Natural killer cell (primary cell): ENCODE measurements at regions not wholly inside any gene's neighbourhood (a gene's known extent, or its start where the extent isn't known, plus 50 kb on each side); places are given as distances from the start of the nearest gene placed in this dataset.

Source experiments
- ATAC-seq, 3 donors: fragments of 150-1000 bp in 2 of 3; fragments of 200-7000 bp in 1 of 3; cut with Tn5 transposase; 1 replicate in 1 of 3; 2 replicates in 2 of 3; pipeline ENCODE4 v1.10.0; 2021; ENCODE audit warnings: mild to moderate bottlenecking in 2 of 3, moderate library complexity in 2 of 3
- DNase-seq, 2 donors: peaks; one replicate each; pipeline versions ENCODE4 v3.0.0 to v3.0.0-alpha.2; 2013 to 2021; ENCODE audit warnings: mixed read lengths in 1 of 2
- H3K27ac ChIP-seq: one replicate; pipeline ENCODE4 v1.5.1; 2013; ENCODE audit warnings: mild to moderate bottlenecking, low read length
- H3K27me3 ChIP-seq: one replicate; pipeline ENCODE4 v1.6.1; 2013; ENCODE audit warnings: low read length; ENCODE audit not compliant: control insufficient read depth, insufficient read depth
- H3K36me3 ChIP-seq: one replicate; pipeline ENCODE4 v1.6.1; 2013; ENCODE audit warnings: low read length; ENCODE audit not compliant: control insufficient read depth, insufficient read depth
- H3K4me1 ChIP-seq: one replicate; pipeline ENCODE4 v1.6.1; 2013; ENCODE audit warnings: low read length; ENCODE audit not compliant: control insufficient read depth, insufficient read depth
- H3K4me3 ChIP-seq: one replicate; pipeline ENCODE4 v1.5.1; 2013; ENCODE audit warnings: low read length
- H3K9me3 ChIP-seq: one replicate; pipeline ENCODE4 v1.6.1; 2013; ENCODE audit warnings: low read length; ENCODE audit not compliant: control insufficient read depth, insufficient read depth
- H3K27ac Mint-ChIP-seq, 2 donors: one replicate each; pipeline ENCODE4 v1.8.0; 2022; ENCODE audit warnings: mild to moderate bottlenecking in 2 of 2, mixed read lengths in 2 of 2, moderate library complexity in 1 of 2
- H3K27me3 Mint-ChIP-seq, 2 donors: one replicate each; pipeline ENCODE4 v1.8.0; 2022; ENCODE audit warnings: low read depth in 2 of 2, mixed read lengths in 2 of 2
- H3K36me3 Mint-ChIP-seq: one replicate; pipeline ENCODE4 v1.8.0; 2022; ENCODE audit warnings: mixed read lengths
- H3K4me1 Mint-ChIP-seq, 2 donors: one replicate each; pipeline ENCODE4 v1.8.0; 2022; ENCODE audit warnings: mixed read lengths in 2 of 2
- H3K4me3 Mint-ChIP-seq: one replicate; pipeline ENCODE4 v1.8.0; 2022; ENCODE audit warnings: mild to moderate bottlenecking, moderate library complexity, mixed read lengths
- H3K9me3 Mint-ChIP-seq, 2 donors: one replicate each; pipeline ENCODE4 v1.8.0; 2022; ENCODE audit warnings: mixed read lengths in 2 of 2
- WGBS: methylation state at CpG from one replicate; pipeline ENCODE4 v1.1.7; 2013; ENCODE audit warnings: missing lambda C conversion rate; ENCODE audit not compliant: insufficient coverage; 5-methylcytosine and 5-hydroxymethylcytosine counted together
- intact Hi-C: fragments of 100-400 bp; cut with micrococcal nuclease; formaldehyde crosslinking; loops from one replicate; pipeline ENCODE4 v1.14.2; 2022
- TF ChIP-seq, protein P1 (sequence below): fragments of 200-600 bp; IDR thresholded peaks from one replicate; pipeline ENCODE4 v1.8.0; 2022; ENCODE audit warnings: antibody characterized with exemption

DNA sequence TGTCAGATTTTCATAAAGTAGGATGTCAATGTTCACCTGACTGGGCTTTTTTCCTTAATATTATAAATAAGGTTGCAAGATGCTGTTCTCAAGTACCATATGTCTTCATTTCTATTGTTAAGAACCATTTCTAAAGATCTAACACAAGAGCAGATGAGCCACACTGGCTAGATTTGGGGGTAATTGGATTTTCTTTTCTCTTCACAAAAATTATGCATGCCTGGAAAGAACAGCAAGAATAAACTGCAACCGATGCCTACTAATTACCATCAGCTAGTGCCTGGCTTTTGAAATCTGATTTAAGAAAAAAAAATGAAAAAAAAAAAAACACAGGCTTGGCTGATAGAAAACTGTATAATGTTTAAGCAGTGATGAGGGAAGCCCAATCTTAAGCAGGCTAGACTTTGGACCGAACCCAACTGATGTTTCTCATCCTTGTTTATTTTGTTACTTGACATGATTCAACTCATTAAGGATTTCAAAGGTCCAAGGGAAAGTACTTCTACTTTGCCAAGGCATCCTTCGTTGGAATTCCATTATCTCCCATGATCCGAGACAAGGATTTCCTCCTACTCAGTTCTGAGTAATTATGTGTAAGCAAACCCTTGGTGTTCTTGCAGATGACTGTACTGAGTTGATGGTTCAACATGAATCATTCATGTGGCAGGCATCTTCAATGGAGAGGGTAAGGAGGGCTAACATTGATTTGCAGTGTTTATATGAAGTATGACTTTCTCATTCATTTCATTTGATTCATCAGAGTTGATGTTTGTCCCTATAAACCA lies 300.5 kb downstream of the SPRY2 start:
- TF ChIP-seq, protein P1, sequence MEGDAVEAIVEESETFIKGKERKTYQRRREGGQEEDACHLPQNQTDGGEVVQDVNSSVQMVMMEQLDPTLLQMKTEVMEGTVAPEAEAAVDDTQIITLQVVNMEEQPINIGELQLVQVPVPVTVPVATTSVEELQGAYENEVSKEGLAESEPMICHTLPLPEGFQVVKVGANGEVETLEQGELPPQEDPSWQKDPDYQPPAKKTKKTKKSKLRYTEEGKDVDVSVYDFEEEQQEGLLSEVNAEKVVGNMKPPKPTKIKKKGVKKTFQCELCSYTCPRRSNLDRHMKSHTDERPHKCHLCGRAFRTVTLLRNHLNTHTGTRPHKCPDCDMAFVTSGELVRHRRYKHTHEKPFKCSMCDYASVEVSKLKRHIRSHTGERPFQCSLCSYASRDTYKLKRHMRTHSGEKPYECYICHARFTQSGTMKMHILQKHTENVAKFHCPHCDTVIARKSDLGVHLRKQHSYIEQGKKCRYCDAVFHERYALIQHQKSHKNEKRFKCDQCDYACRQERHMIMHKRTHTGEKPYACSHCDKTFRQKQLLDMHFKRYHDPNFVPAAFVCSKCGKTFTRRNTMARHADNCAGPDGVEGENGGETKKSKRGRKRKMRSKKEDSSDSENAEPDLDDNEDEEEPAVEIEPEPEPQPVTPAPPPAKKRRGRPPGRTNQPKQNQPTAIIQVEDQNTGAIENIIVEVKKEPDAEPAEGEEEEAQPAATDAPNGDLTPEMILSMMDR, result no peak
- Mint-ChIP-seq H3K36me3 (no peaks in the 10 kb centered on the region), H3K4me1 (no peaks in the 10 kb centered on the region), H3K27me3 (no peaks in the 10 kb centered on the region), H3K9me3 (peaks cover 0 to 2% of the 10 kb centered on the region in 2 donors), H3K27ac (no peak overlapping the region), H3K4me3 (no peak overlapping the region)
- ATAC-seq (no peak), DNase-seq (no peak)
- H3K27ac ChIP-seq, result no peak overlapping the region
- H3K4me3 ChIP-seq, result no peak overlapping the region
- intact Hi-C loops, result no loop called here
- H3K36me3 ChIP-seq, result no peaks in the 10 kb centered on the region
- 100% methylated on average over 1 of the region's 4 CpGs for WGBS
- no peaks in the 10 kb centered on the region for H3K4me1 ChIP-seq
- H3K9me3 ChIP-seq, result no peaks in the 10 kb centered on the region
- H3K27me3 ChIP-seq, result no peaks in the 10 kb centered on the region

DNA sequence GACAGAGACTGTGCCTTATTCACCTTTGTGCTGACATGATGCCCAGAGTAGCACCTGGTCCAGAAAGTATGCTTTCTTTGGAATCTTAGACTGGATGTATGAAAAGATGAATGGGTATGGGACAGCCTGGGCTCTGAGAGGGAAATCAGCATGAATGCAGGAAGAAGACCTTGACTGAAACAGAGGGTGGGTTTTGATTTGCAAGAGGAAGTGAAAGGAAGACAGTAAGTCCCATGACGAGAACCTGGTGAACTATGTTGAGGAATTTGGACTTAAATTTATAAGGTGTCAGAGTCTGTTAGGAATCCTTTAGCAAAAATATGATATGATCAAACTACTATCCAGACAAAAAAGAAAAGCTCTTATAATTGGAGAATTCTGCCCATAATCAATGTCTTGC lies 301.9 kb downstream of the SPRY2 start:
- H3K9me3 Mint-ChIP-seq, result peaks cover 0 to 2% of the 10 kb centered on the region in 2 donors
- H3K27ac ChIP-seq, result no peak overlapping the region
- H3K27me3 Mint-ChIP-seq, result no peaks in the 10 kb centered on the region
- TF ChIP-seq, protein P1, result no peak
- H3K4me1 ChIP-seq, result no peaks in the 10 kb centered on the region
- no peaks in the 10 kb centered on the region for H3K9me3 ChIP-seq
- no peaks in the 10 kb centered on the region for H3K27me3 ChIP-seq
- 43% methylated on average over 1 of the region's 1 CpG for WGBS
- H3K36me3 ChIP-seq, result no peaks in the 10 kb centered on the region
- H3K4me3 ChIP-seq, result no peak overlapping the region
- no peak for DNase-seq
- intact Hi-C loops, result no loop called here
- H3K27ac Mint-ChIP-seq, result no peak overlapping the region
- no peak for ATAC-seq
- no peaks in the 10 kb centered on the region for H3K4me1 Mint-ChIP-seq
- no peaks in the 10 kb centered on the region for H3K36me3 Mint-ChIP-seq
- H3K4me3 Mint-ChIP-seq, result no peak overlapping the region

DNA sequence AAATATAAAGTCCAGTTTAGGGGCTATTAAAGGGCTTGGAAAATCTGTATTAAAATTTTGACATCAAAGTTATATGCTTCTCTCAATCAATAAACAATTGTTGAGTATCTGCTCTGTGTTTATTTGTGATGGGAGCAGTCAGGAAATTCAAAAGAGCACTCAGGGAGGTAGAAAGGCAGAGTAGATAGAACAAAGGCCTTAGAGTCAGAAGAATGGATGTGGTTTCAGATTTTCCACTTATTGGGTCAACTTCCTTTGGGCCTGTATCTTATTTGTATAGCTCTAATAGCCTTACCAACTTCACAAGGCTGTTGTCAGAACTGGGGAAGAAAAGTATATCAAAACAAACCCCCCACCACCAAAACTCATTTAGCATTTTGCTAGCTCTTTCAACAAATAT lies 302.6 kb downstream of the SPRY2 start:
- peaks cover 0 to 2% of the 10 kb centered on the region in 2 donors for H3K9me3 Mint-ChIP-seq
- Histone ChIP-seq H3K9me3 (no peaks in the 10 kb centered on the region), H3K4me3 (no peak overlapping the region), H3K36me3 (no peaks in the 10 kb centered on the region), H3K27me3 (no peaks in the 10 kb centered on the region), H3K4me1 (no peaks in the 10 kb centered on the region), H3K27ac (no peak overlapping the region)
- DNase-seq (no peak), ATAC-seq (no peak)
- H3K27ac Mint-ChIP-seq, result no peak overlapping the region
- H3K27me3 Mint-ChIP-seq, result no peaks in the 10 kb centered on the region
- intact Hi-C loops, result no loop called here
- TF ChIP-seq, protein P1, result no peak
- H3K36me3 Mint-ChIP-seq, result no peaks in the 10 kb centered on the region
- H3K4me1 Mint-ChIP-seq, result no peaks in the 10 kb centered on the region
- no peak overlapping the region for H3K4me3 Mint-ChIP-seq

DNA sequence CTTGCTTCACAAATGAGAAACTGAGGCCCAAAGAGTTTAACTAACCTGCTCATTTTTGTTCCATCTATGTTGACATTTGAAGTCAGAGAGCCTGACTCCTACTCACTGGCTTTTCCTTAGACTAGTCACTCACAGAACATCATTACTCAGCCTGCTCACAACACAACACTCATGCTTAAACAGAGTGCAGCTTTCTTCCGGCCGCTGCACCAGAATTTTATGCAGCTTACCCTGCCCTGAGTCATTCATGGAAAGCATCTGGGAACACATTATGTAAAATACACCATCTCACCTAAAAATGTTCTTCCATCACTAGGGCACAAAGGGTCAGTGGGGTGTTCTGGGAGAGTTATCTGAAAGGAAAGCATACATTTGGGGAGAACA lies 303.4 kb downstream of the SPRY2 start:
- Histone ChIP-seq H3K9me3 (no peaks in the 10 kb centered on the region), H3K36me3 (no peaks in the 10 kb centered on the region), H3K4me3 (no peak overlapping the region), H3K27me3 (no peaks in the 10 kb centered on the region), H3K27ac (no peak overlapping the region), H3K4me1 (no peaks in the 10 kb centered on the region)
- Mint-ChIP-seq H3K27ac (no peak overlapping the region), H3K4me3 (no peak overlapping the region), H3K4me1 (no peaks in the 10 kb centered on the region), H3K27me3 (no peaks in the 10 kb centered on the region), H3K36me3 (no peaks in the 10 kb centered on the region), H3K9me3 (peaks cover 0 to 2% of the 10 kb centered on the region in 2 donors)
- WGBS, result 82% methylated on average over 2 of the region's 2 CpGs
- DNase-seq (no peak), ATAC-seq (no peak)
- intact Hi-C loops, result no loop called here
- TF ChIP-seq, protein P1, result no peak
